ENCODE measurements at regions not wholly inside any gene's neighbourhood (a gene's known extent, or its start where the extent isn't known, plus 50 kb on each side); places are given as distances from the start of the nearest gene placed in this dataset.
"Not testable (repeated sequence)": the region's sequence is repeated elsewhere in the genome, so short reads cannot be mapped to it uniquely, and the experiment has no call there.

DNA sequence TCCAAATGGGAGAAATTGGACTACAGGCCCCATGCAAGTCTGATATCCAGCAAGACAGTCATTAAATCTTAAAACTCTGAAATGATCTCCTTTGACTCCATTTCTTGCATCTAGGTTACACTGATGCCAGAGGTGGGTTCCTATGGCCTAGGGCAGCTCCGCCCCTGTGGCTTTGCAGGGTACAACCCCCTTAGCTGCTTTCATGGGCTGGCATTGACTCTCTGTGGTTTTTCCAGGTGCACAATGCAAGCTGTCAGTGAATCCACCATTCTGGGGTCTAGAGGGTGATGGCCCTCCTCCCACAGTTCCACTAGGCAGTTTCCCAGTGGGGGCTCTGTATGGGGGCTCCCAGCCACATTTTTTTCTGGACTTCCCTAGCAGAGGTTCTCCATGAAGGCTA is 228.5 kb upstream of the ADAMTS3 start:
- in situ Hi-C loops (cut with MboI; ENCODE audit: low sequenced_read_pairs), result no loop called here

DNA sequence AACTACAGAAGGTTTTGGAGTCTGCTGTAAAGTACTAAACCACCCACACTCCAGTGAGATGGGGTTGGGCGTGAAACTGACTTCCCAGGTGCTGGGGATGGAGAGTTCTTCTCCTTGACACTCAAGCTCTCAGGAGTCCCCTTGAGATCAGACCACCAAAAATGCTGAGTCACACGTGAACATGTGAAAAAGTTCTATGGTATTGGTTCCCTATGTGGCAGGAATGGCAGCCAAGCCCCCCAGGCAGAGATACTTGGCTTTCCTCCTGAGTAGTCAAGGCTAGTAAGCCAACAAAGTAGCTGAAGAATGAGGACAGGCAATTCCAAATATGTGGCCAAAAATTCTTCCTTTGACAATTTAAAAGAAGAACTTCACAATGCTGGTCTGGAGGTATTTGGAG is 222.0 kb upstream of the ADAMTS3 start:
- in situ Hi-C loops (cut with MboI; ENCODE audit: low sequenced_read_pairs), result no loop called here

DNA sequence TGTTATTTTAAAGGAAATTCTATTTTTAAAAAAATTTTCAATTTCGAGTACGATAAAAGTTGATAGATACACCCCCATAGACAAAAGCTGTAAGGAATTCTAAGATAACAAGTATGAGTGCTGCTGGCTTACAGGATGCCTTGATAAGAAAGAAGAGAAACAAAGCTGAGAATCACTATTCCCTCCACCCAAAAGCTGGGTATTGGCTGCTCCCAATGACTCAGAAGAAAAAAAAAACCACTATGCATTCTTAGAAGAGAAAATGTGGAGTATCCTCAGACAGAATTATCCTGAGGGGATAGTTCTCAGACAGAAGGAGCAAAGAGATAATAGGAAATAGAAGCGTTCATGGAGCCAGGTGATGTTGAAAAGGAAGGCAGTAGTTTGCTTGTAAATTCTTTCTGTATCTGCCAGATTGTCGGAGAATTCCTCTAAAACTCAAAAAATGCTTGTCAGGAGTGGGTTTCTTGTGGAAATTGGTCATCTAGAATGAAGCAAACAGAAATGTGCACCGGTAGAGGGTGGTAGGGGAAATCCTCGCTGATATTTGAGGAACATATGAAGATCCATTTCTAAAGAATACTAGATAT is 217.5 kb upstream of the ADAMTS3 start:
- in situ Hi-C loops (cut with MboI; ENCODE audit: low sequenced_read_pairs), result no loop called here

DNA sequence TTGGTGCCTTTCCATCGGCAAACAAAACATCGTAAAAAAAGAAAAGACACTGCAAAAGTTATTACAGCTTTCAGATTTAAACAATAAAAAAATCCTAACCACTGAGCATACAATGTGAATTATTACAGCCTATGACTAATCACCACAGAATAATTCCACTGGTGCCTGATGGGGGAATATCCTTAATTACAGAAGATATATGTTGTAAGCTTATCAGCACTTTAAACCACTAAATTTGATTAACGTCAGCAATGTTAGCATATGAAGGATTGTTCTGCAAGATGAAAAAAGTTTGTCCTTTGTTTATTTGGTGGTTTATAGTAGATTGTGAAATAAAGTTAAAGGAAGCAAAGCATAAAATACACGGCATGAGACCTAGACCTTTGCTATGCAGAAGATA is 210.2 kb upstream of the ADAMTS3 start:
- in situ Hi-C loops (cut with MboI; ENCODE audit: low sequenced_read_pairs), result no loop called here

DNA sequence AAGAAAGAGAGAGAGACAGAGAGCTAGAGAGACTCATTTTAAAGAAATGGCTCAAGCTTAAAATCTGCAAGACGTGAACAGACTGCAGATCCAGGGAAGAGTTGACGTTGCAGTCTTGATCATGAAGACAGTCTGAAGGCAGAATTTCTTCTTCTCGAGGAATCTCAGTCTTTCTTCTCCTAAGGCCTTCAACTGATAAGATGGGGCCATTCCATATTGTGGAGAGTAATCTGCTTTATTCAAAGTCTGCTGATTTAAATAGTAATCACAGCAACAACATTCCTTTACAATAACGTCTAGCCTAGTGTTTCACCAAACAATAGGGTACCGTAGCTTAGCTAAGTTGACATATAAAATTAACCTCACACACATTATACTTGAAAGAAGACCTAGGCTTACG is 208.4 kb upstream of the ADAMTS3 start:
- in situ Hi-C loops (cut with MboI; ENCODE audit: low sequenced_read_pairs), result no loop called here

DNA sequence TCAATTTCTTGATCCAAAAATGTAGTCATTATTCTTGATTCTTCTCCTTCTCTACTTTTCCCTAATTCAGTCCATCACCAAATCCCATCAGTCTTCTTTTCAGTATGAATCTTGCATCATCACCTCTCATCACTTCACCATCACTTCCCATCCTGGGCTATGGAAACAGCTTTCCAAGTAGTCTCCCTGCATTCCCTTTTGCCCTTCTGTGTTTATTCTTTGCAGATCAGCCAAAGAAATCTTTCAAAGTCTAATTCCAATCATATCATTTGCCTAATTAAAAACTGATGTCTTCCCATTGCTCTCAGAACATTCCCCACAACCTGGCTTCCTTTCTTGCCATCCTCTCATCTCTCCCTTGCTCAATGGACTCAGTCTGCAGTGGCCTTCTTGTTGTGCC is 201.7 kb upstream of the ADAMTS3 start:
- in situ Hi-C loops (cut with MboI; ENCODE audit: low sequenced_read_pairs), result no loop called here

GRCh38 chr4:72768364-72768763 is 199.3 kb upstream of the ADAMTS3 start:
- in situ Hi-C loops (cut with MboI; ENCODE audit: low sequenced_read_pairs), result no loop called here

GRCh38 chr4:72767618-72768302 is 198.7 kb upstream of the ADAMTS3 start:
- in situ Hi-C loops (cut with MboI; ENCODE audit: low sequenced_read_pairs), result no loop called here

DNA sequence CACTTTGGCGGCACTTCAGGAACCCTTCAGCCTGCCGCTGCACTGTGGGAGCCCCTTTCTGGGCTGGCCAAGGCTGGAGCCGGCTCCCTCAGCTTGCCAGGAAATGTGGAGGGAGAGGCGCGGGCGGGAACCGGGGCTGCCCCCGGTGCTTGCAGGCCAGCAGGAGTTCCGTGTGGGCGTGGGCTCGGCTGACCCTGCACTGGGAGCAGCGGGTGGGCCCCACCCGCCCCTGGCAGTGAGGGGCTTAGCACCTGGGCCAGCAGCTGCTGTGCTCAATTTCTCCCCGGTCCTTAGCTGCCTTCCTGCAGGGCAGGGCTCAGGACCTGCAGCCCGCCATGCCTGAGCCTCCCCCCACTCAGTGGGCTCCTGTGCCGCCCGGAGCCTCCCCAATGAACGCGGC is 196.8 kb upstream of the ADAMTS3 start:
- in situ Hi-C loops (cut with MboI; ENCODE audit: low sequenced_read_pairs), result not testable (repeated sequence)

GRCh38 chr4:72761368-72762038 is 192.5 kb upstream of the ADAMTS3 start:
- in situ Hi-C loops (cut with MboI; ENCODE audit: low sequenced_read_pairs), result no loop called here

- in situ Hi-C loops (cut with MboI; ENCODE audit: low sequenced_read_pairs), result not testable (repeated sequence)
These were observed 184.4 kb upstream of the ADAMTS3 start for GRCh38 chr4:72753414-72753813.

DNA sequence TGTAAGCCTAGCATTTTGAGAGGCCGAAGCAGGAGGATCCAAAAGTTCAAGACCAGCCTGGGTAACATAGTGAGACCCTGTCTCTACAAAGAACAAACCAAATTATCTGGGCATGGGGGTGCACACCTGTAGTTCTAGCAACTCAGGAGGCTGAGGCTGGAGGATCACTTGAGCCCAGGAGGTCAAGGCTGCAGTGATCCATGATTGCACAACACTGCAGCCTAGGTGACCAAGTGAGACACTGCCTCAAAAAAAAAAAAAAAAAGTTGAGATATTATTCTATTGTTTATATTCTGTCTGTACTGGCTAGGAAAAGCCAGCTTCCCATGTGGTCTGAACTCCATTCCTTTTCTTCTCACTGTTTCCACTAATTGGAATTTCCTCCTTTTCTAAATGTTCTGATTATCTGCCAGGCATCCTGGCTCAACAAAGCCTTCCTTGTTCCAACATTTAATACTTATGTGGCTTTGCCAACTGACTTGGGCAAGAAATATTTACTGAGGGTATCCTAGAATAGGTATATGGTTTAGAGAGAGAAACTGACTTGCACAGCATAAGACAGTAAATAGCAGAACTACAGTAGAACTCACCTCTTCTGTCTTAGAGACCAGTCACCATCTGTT is 175.2 kb upstream of the ADAMTS3 start:
- in situ Hi-C loops (cut with MboI; ENCODE audit: low sequenced_read_pairs), result no loop called here

DNA sequence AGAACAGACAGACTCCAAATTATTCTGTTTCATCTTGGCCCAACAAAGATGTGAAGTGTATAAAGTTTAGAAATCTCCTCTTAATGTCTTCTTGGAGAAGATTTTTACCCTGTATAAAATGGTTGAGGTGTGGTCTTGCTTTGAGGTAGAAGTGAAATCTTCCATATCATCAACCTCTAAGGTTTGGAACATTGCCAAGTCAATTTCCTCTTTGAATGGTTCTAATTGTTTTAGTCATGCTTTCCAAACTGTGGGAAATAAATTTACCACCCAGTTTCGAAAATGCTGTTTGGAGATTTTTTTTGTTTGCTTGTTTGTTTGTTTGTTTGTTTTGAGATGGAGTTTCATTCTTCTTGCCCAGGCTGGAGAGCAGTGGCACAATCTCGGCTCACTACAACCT is 174.1 kb upstream of the ADAMTS3 start:
- in situ Hi-C loops (cut with MboI; ENCODE audit: low sequenced_read_pairs), result no loop called here

DNA sequence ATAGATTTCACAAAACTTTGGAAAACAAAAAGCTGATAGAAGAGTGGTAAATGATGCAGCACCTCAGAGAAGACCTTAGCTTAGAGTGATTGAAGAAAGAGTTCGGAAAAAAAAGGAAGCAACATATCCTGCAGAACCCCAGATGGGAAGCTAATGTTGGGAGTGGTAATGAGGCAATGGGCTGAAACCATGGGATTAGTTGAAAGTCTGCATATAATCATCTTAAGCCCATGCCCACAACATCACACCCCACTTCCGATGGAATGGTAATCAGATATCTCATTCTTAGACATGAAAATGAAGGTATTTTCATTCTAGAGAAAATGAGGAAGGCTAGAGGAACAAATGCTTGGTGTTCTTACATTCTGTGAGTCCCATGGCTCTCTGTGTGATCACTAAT is 146.3 kb upstream of the ADAMTS3 start:
- in situ Hi-C loops (cut with MboI; ENCODE audit: low sequenced_read_pairs), result no loop called here

DNA sequence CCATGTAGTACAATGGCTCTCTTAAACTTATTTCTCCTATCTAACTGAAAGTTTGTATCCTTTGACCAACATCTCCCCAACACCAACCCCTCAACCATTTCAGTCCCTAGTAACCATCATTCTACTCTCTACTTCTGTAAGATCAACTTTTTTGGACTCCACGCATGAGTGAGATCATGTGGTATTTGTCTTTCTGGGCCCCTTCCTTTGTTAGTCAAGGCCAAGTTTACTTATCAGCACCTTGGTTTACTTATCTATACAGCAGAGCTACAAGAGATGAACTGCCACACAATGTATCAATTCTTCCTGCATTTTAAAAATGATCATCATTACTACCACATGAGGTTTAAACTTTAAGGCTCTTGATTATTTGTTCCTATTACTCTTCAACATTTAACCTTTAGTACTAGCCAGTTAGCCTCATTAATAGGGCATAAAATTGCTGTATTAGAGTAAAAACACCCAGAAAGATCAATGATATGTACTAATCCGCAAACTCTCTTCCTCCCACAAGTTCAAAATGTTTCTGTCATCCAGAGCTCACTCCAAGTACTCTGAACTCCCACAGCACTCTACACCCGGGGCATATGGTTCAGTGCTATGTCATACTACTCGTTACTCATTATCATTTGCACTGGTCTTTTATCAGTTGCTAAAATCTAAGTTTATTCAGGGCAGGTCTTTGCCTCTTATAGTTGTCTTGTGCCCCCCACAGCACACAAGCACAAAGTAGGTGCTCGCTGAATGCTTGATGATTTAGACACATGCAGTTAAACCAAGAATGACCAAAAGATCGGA is 145.7 kb upstream of the ADAMTS3 start:
- in situ Hi-C loops (cut with MboI; ENCODE audit: low sequenced_read_pairs), result no loop called here

DNA sequence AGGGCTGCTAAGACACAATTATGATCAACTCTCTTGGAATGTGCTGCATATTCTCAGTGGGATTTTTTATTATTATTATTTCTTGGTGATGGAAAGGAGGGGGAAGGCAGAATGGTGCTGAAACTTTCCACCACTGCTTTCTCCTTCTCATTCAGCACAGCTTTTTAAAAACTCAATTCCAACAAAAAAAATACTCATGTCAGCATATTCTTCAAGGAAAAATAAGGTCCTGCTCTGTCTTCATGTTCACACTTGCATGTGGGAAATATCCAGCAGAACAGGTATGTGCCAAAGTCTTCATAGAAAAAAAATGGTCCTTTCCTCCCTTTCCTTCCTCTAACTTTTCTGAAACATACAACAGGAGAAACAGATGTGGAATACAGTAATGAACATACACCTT is 144.0 kb upstream of the ADAMTS3 start:
- in situ Hi-C loops (cut with MboI; ENCODE audit: low sequenced_read_pairs), result no loop called here

- in situ Hi-C loops (cut with MboI; ENCODE audit: low sequenced_read_pairs), result no loop called here
These were observed 140.5 kb upstream of the ADAMTS3 start for GRCh38 chr4:72709475-72709874.

DNA sequence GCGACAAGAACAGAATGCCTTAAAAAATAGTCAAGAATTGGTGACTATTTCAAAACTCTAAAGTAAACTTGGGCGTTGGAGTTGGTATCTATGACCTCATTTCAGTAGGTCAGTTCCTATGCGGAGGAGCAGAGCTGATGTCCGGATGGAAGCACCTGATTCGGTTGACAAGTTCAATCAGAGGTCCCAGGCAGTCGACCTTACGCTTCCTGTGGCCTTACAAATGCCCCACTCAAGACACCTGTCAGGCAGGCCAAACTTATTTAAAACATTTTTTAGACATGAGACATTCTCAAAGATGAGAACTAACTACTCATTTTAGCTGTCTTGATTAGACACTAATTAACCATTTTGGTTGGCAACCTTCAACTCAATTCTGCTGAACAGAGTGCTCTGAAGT is 137.7 kb upstream of the ADAMTS3 start:
- in situ Hi-C loops (cut with MboI; ENCODE audit: low sequenced_read_pairs), result no loop called here

GRCh38 chr4:72704925-72705640 is 136.1 kb upstream of the ADAMTS3 start:
- in situ Hi-C loops (cut with MboI; ENCODE audit: low sequenced_read_pairs), result not testable (repeated sequence)

- in situ Hi-C loops (cut with MboI; ENCODE audit: low sequenced_read_pairs), result no loop called here
These were observed 133.9 kb upstream of the ADAMTS3 start for GRCh38 chr4:72702948-72703347.
